NOMO-1 treated with dmso at 0.1 percent for 144 hours (cell line): ENCODE measurements at regions not wholly inside any gene's neighbourhood (a gene's known extent, or its start where the extent isn't known, plus 50 kb on each side); places are given as distances from the start of the nearest gene placed in this dataset.
"Not testable (repeated sequence)": the region's sequence is repeated elsewhere in the genome, so short reads cannot be mapped to it uniquely, and the experiment has no call there.

Source experiments
- DNase-seq: peaks from one replicate; lab custom pipeline; 2025; ENCODE audit not compliant: unreplicated experiment; lab: John Stamatoyannopoulos, UW

DNA sequence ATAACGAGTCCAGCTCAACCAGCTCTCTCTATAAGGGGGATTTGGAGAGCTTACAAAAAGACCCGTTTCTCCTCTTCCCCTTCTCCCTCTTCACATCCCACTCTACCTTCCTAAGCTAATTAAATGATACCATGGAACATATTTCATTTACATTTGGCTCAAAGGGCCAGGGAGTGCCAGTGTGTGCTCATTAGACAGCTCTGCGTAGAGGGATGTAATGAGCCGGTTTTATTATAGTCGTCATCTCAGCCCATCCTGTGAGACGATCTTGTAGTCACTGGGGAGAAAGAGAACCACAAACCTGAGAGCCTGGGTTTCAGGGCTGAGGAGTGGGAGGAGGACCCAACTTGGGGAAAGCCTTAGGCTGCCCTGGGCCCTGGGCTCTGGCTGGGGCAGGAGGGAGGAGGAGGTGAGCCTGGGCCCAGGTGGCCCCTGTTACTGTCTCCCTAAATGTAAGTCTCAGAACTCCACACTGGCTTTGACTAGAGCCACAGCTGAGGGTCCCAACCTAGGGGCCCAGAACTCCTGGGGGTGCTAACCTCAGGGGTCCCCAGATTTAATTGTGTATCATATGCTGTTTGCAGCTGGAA, 354.6 kb downstream of the MATN1 start:
- DNase-seq = no peak

DNA sequence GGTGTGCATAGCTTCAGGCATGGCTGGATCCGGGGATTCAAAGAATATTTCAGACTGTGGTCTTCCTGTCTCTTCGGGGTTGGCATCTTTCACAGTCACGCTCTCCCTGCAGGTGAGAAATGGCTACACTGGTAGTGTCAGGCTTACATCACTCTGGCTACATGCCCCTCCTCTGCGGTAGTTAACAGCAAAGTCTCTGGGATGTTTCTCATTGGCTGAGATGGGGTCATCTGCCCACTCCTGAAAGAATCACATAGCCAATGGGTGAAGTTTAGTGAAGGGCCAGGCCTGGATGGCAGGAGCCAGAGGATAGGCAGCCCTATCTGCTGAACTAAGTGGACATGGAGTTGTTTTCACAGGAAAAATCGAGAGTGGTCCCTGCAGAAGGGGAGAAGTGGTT, 356.5 kb downstream of the MATN1 start:
- DNase-seq = no peak

DNA sequence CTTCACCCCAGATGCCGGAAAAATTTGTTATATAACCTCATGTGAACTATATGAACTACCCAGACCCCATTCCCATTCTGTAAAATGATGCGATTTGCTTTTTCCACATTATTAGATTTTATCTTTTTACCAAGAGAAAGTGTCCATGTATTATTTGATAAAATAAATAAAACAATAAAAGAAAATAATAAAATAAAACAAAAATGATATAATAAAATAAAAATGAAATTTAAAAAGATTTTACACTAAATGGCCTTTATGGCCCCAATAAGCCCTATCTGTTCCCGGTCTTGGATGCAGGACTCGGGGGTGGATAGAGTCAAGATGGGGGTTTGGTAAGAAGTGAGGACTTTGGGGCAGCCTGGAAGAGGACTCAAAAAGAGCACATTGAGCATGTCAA, 357.2 kb downstream of the MATN1 start:
- DNase-seq = no peak

DNA sequence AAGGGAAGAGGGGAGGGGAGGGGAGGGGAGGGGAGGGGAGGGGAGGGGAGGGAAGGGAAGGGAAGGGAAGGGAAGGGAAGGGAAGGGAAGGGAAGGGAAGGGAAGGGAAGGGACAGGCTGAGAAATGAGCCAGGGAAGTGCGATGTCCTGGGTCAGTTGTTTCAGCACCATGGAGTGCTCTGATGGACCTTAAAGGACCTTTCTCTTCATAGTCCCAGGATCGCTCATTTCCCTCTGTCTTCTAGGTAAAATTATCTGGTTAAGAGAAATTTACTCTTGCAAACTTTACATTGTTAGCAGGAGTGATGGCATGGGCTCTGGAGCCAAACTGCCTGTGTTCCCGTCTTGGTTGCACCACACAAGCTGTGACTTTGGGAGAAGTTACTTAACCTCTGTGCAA, 357.8 kb downstream of the MATN1 start:
- DNase-seq = no peak

DNA sequence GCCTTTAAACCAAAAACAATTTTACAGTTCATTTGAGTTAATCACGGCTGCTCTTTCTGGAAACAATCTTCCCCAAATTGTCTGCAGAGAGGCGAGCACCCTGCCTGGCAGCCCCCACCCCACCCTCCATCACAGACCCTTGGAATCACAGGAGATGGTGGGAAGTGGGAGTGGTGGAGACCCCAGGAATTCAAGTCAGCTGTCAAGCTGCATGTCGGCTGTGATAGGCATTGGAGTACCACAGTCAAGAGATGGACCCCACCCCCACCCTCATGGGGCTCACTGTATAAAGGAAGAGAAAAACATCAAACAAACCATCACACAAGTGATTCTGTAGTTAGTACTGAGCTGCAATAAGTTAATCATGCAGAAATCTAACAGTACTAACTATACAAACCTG, 360.4 kb downstream of the MATN1 start:
- DNase-seq = no peak

DNA sequence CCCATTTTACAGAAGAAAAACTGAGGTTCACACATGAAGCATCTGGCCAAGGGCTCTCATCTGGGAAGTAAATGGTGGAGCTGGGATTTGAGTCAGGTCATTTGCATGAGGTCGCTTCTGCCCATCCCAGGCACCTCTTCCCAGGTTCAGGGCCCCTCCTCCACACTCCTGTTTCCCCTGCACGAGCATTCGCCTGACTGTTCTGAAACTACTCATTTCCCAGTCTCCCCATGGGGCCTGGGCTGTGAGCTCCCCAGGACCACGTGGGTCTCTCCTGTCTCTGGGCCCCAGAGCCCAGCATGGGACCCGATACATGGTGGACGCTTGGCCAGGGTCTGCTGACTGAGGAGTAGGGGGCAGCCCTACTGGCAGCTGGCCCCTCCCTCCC, 360.8 kb downstream of the MATN1 start:
- DNase-seq = no peak

DNA sequence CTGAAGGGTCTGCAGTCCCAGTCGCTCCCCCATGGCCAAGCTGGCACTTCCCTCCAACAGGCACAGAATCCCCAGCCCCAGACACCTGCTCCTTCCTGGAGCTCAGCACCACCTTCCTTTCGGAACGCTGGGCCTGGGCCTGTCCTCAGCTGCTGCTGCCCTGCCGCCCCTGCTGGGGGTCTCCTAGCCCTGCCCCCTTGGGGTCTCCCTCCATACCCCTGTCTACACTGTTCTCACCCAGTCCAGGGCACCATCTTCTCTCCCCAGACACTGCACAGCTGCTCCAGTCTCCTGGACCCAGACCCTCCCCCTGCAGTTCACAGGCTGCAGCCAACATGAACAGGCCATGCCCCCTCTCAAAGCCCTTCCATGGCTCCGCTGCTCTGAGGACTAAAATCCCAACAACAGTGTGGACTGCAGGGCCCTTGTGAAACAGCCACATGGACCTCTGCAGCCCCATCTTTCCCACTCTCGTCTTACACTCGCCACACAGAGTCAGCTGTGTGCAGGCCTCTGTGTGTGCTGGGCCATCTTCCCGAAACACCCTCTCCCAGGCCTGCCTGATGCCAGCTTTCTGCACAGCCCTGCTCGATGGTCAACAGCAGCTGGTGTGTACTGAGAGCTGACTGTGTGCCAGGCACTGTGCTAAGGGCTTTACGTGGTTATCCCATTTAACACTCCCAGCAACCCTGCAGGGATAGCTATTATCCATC, 361.3 kb downstream of the MATN1 start:
- not testable (repeated sequence) for DNase-seq

DNA sequence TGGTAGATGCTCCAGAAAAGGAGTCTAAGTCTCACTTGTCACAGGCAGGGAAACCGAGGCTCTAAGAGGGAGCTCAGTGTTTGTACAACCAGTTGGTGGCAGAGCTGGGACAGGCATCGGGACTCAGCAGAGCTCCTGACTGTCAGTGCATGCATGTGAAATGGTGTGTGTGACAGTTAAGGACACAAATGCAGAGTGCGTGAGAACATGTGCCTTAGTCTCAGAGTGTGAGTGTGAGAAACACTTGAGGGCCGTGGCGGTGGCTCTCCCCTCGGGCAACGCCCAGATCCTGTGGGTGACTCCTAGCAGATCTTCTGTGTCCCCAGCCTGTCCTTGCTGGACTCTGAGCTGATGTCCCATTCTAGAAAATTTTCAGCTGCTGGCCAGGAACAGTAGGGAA, 362.6 kb downstream of the MATN1 start:
- DNase-seq = no peak

DNA sequence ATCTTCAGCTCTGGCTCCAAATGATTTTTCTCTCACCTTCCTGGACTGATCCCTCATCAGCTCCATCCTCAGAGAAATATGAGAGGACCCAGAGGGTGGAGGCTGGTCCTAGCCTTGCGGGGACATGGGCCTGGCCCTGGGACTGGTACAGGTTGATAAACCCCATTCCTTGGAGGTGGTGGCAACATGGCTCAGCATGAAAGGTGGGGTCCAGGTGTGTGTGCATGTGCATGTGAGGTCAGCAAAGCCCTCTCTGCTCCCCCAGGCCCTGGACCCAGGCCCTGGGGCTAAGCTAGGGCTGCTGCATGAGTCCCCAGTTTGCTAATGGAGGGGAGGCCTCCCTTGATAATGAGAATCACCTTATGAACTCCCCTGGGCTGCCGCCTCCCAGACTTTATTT, 363.1 kb downstream of the MATN1 start:
- DNase-seq = no peak

DNA sequence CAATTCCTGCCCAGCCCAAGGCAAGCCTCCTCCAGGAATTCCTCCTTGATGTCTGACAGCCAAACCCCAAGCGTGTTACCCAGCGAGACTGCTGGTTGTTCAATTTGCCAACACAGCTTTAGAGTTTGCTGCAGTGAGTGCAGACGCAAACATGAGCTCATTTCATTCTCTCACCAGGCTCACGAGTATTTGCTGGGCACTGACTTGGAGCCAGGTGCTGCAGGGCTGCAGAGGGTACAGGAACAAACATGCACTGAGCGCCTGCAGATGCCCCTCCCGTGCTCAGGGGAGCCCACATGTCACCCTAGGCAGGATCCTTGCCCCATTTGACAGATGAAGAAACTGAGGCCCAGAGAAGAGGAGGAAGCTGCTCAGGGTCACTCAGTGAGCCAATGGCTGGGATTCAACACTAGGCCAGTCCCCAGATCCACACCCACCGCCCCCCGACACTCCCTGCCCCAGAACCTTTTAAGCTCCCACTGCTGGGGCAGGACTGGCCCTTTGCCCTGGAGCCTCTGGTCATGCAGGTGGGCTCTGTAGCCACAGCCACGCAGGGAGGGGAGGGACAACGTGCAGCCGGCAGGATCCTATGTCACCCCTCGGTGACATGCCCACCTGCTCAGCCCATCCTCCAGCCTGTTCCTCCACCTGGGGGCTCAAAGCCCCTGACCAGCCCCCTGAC, 363.7 kb downstream of the MATN1 start:
- DNase-seq = no peak

DNA sequence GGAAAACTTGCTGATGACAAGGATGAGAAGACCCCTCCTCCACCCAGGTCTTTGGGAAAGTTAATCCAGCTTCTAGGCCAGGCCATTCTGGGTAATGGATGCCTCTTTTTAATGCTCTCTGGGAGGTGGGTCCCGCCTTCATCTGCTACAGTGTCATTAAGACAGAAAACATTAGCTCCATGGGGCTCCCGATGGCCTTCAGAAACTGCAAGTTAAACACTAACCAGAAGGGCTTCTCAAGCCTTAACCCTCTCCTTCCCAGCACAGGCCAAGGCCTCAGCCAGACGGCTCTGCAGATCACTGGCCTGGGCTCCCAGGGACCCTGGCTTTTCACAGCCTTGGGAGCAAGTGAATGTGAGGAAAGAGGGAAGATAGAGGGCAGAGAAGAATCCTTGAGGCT, 364.9 kb downstream of the MATN1 start:
- no peak for DNase-seq

DNA sequence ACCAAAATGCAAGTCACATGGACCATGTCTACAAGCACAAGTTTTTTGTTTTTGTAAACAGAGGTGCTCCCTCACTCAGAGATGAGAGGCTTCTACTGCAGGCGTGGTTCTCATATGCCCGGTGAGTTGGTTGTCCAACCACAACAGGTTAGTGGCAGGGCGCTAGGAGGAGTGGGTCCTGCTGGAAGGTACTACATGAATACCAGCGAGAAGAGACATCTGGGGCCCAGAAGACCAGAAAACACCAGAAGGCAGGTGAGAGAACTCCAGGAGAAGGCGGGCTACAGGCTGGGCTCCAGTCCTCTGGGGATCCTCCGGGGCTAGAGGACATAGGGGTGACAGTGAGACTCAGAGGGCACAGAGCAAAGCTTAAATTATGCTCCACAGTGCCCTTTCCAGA, 366.5 kb downstream of the MATN1 start:
- no peak for DNase-seq

DNA sequence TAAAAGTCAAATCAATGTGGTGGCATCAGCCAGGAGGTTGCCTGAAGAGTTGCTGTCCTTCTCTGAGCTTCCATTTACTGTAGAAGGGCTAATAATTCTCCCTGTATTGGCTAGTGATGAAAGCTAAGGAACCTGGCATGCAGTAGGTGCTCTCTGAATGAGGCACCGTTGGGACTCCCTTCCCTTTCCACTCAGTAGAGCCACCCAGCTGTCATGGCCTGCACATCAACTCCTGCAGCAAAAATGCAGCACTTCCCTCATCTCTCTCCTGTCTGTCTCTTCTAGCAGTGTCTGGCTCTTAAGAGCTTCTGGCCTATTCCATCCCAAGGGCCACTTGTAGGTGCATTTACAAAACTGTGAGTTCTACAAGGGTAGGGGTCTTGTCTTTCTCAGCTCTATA, 369.0 kb downstream of the MATN1 start:
- no peak for DNase-seq

DNA sequence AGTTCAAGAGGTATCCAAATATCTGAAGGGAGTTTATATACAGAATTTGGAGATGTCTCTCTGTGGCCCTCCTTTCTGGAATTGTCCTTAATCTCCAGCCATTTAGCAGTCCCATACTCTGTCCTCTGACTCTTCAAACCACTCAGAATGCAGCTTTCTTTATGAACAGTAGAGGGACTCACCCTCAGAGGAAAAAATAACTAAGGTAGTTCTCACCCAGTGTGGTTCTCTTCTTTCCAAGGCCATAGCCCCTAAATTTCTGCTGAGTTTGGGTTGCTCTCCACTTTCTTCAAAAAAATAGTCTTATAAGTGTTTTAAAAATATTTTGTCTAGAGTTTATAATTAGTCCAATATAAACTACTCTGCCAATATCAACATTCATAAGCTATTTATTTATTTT, 369.7 kb downstream of the MATN1 start:
- no peak for DNase-seq

DNA sequence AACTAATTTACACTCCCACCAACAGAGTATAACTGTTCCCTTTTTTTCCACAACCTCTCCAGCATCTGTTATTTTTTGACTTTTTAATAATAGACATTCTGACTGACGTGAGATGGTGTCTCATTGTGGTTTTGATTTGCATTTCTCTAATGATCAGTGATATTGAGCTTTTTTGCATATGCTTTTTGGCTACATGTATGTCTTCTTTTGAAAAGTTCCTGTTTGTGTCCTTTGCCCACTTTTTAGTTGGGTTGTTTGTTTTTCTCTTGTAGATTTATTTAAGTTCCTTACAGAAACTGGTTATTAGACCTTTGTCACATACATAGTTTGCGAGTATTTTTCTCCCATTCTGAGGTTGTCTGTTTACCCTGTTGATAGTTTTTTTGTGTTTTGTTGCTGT, 375.2 kb downstream of the MATN1 start:
- no peak for DNase-seq

DNA sequence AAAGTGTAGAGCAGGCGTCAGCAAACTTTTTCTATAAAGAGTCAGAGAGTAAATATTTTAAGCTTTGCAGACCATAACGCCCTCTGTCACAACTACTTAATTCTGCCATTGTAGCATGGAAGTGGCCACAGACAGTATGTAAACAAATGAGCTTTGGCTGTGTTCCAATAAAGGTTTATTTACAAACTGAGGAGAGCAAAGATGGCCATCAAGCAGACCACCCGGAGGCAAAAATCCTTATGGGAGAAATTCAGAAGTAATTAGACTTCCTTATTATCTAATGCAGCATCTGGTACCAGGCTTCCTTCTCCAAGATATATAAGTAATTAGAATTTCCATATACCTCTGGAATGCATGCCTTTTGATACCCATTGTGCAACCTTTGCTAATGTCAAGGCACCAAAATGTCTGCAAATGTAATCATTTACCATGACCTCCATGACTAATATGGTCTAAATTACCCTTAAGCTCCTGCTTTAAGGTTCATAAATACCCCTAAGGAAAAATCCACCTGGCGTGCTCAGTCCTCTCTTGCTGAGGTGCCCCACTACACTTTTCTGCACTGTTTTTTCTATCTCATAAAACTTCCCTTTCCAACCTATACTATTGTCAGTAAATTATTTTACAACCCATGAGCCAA, 377.8 kb downstream of the MATN1 start:
- no peak for DNase-seq

DNA sequence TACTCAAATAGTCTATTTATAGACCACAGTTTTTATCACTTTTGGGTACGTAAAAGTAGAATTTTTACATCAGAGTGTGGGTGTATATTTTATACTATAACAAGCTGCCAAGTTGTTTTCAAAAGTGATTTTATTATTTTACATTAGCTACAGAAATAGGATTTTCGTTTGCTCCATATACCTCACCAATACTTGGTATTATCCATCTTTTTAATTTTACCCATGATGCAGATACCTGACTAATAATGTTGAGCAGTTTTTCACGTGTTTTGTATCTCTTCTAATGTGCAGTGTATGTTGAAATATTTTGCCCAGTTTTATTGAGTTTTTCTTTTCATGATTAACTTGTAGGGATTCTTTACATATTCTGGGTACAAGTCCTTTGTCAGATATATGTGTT, 379.8 kb downstream of the MATN1 start:
- no peak for DNase-seq

DNA sequence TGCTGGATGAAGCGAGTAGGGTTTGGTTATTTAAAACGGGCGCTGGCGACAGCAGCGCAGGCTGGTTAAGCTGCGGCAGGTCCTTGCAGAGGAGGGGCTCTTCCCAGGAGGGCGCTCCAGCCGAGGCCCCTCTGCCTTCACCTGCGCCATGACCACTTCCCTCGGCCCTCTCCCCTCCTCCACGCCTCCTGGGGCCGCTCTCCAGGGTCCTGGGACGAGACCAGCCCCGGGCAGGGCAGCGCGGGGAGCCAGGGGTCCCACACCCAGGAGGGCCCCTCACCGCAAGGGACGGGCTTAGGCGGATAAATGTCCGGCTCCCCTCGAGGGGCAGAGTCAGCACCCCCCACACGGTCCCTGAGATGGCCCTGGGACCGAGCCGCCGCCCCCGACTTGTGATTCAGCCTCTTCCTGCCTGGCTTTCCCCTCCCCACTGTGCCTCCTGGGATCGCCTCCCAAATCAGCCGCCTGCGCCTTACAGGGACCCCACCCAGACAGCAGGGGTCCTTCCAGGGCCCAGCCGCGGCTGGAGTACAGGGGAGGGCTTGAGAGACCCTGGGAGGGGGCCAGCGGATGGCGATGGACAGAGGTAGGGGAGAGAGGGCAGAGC, 380.7 kb downstream of the MATN1 start:
- no peak for DNase-seq

DNA sequence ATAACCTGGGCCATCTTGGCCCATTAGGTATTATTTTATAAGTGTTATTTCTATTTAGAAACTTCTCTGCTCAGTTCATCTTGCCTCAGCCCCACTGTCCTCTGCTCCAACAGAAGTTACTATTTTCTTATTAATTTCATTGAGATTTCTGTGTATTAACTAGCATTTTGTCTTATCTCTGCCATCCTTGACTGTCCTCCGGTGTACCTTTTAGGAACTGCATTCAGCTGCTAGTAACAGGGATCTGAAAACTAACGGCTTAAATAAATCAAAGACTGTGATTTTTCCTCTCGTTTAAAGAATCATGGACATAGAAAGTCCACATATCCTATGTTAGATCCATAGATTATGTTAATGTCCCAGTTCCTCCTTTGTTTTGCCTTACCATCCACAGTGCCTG, 382.5 kb downstream of the MATN1 start:
- DNase-seq = no peak

DNA sequence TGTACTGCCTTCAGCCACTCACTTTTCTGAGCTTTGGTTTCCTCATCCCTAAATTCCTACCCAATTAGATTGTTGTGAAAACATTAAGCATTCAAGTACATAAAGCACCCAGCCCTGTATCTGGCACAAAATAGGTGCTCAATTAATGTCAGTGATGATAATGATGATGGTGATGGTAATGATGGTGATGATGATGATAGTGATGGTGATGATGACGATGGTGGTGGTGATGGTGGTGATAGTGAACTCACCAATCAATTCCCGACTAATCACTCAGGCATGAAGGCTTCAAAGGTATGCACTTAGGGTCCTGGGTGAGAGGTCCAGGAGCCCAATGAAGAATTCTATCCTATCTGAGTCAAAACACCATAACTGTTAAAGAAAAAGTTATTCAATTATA, 383.5 kb downstream of the MATN1 start:
- DNase-seq = no peak

DNA sequence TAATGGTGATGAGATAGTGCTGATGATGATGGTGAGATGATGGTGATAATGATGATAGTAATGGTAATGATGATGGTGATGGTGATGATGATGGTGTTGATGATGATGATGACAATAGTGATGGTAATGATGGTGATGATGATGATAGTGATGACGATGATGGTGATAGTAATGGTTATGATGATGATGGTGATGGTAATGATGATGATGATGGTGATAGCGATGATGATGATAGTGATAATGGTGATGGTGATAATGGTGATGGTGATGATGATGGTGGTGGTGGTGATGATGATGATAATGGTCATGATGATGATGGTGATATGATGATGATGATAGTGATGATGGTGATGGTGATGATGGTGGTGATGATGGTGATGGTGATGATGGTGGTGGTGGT, 384.6 kb downstream of the MATN1 start:
- DNase-seq = no peak

DNA sequence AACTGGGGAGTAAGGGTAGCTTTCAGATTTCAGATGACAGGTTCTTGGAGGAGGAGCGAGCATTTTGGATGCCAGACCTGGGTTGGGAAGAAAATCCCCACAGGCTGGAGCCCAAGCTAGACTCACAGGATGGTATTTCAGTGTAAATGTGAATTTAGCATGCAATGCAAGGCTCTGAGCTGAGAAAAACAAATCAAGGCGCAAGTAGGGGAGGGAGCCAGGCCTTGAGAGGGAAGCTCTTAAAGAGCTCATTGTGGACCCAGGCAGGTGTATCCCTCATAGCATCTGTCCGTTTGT, 386.1 kb downstream of the MATN1 start:
- DNase-seq = no peak
